GM12865 (cell line): ENCODE measurements at regions not wholly inside any gene's neighbourhood (a gene's known extent, or its start where the extent isn't known, plus 50 kb on each side); places are given as distances from the start of the nearest gene placed in this dataset.

Experiments used
- DNase-seq: peaks from one replicate; pipeline ENCODE4 v3.0.0; 2010; ENCODE audit warnings: low read depth
- H3K4me3 ChIP-seq: 2 replicates; pipeline ENCODE4 v1.5.1; 2011; ENCODE audit warnings: mild to moderate bottlenecking, low read depth, low read length, control low read depth
- CTCF ChIP-seq: IDR thresholded peaks from 2 replicates; pipeline ENCODE4 v1.5.1; 2011; ENCODE audit warnings: low read length, control low read depth, low read depth, inconsistent platforms; ENCODE audit not compliant: insufficient read depth; ENCODE audit errors: missing control alignments

GRCh38 chr5:56625541-56625940 lies 189.8 kb upstream of the MAP3K1 start:
- no peak for DNase-seq
- no peak for TF ChIP-seq CTCF
- no peak overlapping the region for H3K4me3 ChIP-seq

GRCh38 chr5:56624751-56625150 lies 190.6 kb upstream of the MAP3K1 start:
- no peak overlapping the region for H3K4me3 ChIP-seq
- DNase-seq = no peak
- TF ChIP-seq CTCF = no peak

DNA sequence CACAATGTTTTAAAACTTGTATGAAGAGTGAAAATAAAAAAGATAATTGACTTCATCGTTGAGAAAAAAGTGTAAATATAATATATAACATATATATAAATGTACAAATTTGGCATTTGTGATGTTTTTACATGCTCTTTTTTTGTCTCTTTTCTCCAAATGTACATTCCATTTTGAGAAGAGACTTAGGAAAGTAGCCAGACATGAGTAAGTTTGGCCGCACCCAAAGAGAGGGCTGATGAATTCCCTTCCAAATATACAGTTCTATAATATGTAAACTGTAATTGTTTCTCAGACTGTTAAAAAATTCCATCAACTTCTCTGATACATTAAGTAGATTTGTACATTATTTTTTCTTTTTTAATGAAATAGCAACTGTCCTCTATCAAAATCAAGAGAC lies 193.2 kb upstream of the MAP3K1 start:
- H3K4me3 ChIP-seq = no peak overlapping the region

DNA sequence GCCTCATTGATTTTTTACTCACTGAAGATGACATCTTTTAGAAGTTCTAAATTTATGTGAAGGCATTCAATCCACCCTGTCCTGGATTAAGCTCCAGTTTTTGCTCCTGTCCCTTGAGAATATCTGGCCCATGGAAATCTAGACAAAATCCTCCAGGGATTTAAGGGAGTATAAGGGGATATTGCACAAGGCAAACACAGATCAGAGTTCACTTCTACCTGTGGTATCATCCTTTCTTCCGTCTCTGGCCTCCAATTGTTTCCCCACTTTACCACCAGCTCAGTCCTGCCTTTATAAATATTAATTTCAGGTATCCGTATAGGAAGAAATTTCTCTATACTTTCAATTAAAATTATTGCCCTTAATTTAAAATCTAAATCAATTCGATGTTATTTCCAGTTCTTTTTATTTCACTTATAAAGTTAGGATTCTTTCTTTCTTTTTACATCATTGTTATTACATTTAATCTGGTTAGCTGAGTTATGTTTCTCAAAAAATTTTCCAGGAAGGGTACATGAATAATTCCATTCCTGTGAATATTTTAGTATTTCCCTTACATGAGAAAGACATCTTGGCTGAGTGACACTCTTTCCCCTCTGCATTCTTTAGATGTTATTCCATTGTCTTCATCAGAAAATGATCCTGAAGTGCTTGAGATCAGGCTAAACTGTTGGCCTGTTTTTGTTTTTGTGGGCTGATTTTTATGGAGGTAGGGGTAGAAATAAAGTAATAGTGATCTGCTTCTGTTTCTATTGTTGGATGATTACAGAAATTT lies 194.3 kb upstream of the MAP3K1 start:
- no peak for TF ChIP-seq CTCF
- no peak for DNase-seq
- no peak overlapping the region for H3K4me3 ChIP-seq

More for the DNA sequence above, 193.2 kb upstream of the MAP3K1 start:
- TF ChIP-seq CTCF = no peak
- no peak for DNase-seq

GRCh38 chr5:56617998-56618397 lies 197.4 kb upstream of the MAP3K1 start:
- DNase-seq = no peak
- no peak for TF ChIP-seq CTCF
- H3K4me3 ChIP-seq = no peak overlapping the region

- no peak for TF ChIP-seq CTCF
- DNase-seq = no peak
- H3K4me3 ChIP-seq = no peak overlapping the region
Observed at GRCh38 chr5:56616454-56617160, 198.7 kb upstream of the MAP3K1 start.
